ENCODE measurements at regions not wholly inside any gene's neighbourhood (a gene's known extent, or its start where the extent isn't known, plus 50 kb on each side); places are given as distances from the start of the nearest gene placed in this dataset.
"Not testable (repeated sequence)": the region's sequence is repeated elsewhere in the genome, so short reads cannot be mapped to it uniquely, and the experiment has no call there.

DNA sequence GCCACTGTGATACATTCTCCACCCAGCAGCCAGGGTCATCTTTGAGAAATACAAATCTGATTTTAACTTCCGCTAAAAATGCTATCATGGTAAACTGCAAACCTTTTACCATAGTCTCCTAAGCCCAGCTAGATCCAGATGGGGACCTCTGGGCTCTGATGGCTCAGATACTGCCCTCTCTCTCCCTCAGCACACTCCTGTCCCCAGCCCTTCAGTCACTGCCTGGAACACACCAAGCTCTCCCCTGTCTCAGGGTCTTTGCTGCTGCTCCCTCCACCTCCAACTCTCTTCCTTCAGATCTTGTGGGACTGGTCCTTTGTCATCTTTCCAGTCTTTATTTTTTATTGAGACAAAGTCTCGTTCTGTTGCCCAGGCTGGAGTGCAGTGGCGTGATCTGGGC, 65.1 kb downstream of the SPRY4 start:
- in situ Hi-C loops (cut with HindIII; ENCODE audit: low pct_unique_long_range_greater_than_20kb, low sequenced_read_pairs), result no loop called here
- no peak for DNase-seq (ENCODE audit: low read depth, low spot score)

DNA sequence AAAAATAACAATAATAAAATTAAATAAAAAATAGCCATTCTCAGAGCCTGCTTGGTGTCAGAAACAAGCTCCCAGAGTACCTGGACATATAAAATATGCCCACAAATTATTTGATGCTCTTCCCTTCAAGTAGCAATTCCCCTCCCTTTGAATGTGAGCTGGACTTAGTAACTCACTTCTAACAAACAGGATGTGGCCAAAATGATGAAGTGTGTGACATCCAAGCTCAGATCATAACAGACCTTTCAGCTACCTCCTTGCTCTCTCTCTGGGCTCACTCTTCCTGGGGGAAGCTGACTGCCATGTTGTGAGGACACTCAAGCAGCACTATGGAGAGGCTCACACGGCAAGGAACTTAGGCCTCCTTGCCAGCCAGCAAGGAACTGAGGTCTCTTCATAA, 69.0 kb downstream of the SPRY4 start:
- in situ Hi-C loops (cut with HindIII; ENCODE audit: low pct_unique_long_range_greater_than_20kb, low sequenced_read_pairs), result no loop called here
- DNase-seq (ENCODE audit: low read depth, low spot score), result no peak

DNA sequence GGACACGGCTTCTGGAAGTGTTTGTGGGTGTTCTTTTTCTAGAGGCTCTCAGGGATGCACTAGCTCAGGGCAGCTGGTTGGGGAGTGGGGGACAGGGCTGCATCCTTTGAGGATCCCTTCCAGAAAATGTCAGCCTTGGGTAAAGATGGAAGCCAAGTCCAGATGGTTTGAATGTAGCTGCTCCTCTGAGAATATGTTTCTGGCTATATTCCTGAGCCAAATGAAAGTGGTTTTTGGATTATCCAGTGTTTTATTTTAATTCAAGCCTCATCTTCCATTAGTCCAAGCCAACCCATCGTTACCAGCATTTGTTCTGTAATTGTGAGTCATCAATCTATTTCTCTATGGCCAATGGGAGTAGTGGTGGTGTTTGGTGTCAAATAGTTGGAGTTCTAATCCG, 70.4 kb downstream of the SPRY4 start:
- DNase-seq (ENCODE audit: low read depth, low spot score), result no peak
- in situ Hi-C loops (cut with HindIII; ENCODE audit: low pct_unique_long_range_greater_than_20kb, low sequenced_read_pairs), result no loop called here

GRCh38 chr5:142253938-142254337, 70.9 kb downstream of the SPRY4 start:
- in situ Hi-C loops (cut with HindIII; ENCODE audit: low pct_unique_long_range_greater_than_20kb, low sequenced_read_pairs), result no loop called here
- DNase-seq (ENCODE audit: low read depth, low spot score), result no peak

DNA sequence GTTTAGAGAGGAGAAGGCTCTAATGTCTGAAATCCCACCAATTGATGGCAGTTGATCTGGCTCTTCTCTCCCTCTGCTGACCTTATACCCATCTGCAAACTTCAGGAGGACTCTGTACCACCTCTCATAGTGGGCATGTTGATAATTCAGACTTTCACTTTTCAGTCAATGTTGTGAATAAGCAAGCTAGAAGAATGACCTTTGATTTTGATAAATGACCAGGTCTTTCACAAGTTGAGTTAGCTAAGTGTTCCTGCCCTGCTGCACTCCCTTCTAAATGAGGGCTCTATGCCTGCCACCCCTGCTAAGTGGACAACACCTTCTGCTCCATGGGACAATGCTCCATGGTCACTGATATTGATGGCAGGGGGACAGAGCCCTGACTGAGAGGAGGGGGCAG, 74.7 kb downstream of the SPRY4 start:
- no peak for DNase-seq (ENCODE audit: low read depth, low spot score)
- in situ Hi-C loops (cut with HindIII; ENCODE audit: low pct_unique_long_range_greater_than_20kb, low sequenced_read_pairs), result no loop called here

DNA sequence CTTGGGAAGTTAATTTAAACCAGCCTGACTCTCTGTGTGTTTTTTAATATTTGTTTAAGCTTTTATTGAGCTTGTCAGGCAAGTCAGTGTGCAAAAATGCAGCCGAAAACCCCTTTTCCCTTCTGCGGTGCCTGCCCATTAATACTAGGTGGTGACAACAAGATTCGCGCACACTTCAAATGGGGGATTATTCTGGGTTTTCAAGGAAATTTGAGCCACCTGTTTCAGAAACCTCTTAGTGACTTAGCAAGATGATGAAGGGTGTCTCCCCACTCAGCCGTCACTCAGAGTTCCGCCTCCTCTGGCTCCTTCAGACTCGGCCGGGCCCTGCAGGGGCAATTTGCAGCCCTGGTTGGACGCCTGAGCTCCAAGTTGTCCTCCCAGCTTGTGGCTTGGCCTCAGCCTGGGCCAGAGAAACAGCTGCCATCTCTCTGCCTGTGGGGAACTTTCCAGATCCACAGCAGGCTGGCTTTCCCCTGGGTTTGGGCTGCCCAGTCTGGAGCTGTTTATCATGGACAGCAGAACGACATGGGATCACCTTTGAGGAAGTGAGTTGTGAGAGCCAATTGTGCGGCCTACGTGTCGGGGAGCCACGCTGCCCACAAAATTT, 75.9 kb downstream of the SPRY4 start:
- DNase-seq (ENCODE audit: low read depth, low spot score), result no peak
- in situ Hi-C loops (cut with HindIII; ENCODE audit: low pct_unique_long_range_greater_than_20kb, low sequenced_read_pairs), result no loop called here

DNA sequence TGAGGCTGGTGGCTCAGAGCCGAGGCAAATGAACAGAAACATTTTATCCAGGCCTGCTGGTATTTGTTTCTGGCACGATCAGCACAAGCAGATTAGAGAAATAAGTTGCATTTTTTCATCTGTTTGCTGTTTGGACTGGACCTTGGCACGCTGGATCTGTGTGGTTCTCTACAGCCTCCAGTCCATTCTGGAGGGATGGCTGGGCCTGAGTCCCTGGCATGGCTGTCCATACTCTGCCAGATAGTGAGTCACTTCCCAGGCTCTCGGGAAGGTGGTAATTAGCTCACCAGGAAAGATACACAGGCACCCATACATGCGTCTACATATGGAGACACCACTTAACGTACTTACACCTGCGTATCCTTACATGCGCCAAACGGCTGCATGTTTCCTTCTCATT, 78.6 kb downstream of the SPRY4 start:
- no peak for DNase-seq (ENCODE audit: low read depth, low spot score)

DNA sequence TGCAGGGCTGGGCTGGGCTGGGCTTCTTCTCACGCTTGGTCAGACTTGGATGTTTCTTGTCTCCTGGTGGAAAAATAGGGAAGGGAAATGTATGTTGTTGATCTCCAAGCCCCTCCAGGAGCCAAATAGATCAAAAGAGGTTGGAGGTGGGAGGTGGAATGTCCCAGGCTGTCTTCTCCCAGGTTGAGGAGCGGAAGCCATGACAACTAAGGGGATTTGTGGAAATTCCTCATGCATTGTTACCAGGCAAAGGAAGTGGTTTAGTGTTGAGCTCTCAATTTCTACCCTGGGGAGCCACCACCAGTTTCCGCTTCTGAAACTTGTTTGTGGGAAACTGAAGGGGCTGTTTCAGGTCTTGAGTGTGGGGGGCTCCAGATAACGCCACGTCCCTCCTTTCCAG, 79.0 kb downstream of the SPRY4 start:
- DNase-seq (ENCODE audit: low read depth, low spot score), result no peak
- in situ Hi-C loops (cut with HindIII; ENCODE audit: low pct_unique_long_range_greater_than_20kb, low sequenced_read_pairs), result no loop called here

More for the DNA sequence above, 78.6 kb downstream of the SPRY4 start:
- in situ Hi-C loops (cut with HindIII; ENCODE audit: low pct_unique_long_range_greater_than_20kb, low sequenced_read_pairs), result no loop called here

DNA sequence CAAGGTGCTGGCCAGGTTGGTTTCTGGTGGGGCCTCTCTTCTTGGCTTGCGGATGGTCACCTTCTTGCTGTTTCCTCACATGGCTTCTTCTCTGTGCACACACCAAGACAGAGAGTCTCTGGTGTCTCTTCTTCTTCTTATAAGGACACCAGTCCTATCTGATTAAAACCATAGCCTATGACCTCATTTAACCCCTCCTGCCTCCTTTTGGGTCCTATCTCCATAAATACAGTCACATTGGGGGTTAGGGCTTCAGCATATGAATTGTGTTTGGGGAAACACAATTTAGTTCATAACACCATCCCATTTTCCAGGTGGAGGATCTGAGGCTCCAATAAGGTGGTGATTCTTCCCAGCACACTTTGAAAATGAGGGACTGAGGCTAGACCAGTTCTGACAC, 80.4 kb downstream of the SPRY4 start:
- in situ Hi-C loops (cut with HindIII; ENCODE audit: low pct_unique_long_range_greater_than_20kb, low sequenced_read_pairs), result no loop called here
- DNase-seq (ENCODE audit: low read depth, low spot score), result no peak

GRCh38 chr5:142242272-142242671, 82.5 kb downstream of the SPRY4 start:
- DNase-seq (ENCODE audit: low read depth, low spot score), result no peak
- in situ Hi-C loops (cut with HindIII; ENCODE audit: low pct_unique_long_range_greater_than_20kb, low sequenced_read_pairs), result no loop called here

DNA sequence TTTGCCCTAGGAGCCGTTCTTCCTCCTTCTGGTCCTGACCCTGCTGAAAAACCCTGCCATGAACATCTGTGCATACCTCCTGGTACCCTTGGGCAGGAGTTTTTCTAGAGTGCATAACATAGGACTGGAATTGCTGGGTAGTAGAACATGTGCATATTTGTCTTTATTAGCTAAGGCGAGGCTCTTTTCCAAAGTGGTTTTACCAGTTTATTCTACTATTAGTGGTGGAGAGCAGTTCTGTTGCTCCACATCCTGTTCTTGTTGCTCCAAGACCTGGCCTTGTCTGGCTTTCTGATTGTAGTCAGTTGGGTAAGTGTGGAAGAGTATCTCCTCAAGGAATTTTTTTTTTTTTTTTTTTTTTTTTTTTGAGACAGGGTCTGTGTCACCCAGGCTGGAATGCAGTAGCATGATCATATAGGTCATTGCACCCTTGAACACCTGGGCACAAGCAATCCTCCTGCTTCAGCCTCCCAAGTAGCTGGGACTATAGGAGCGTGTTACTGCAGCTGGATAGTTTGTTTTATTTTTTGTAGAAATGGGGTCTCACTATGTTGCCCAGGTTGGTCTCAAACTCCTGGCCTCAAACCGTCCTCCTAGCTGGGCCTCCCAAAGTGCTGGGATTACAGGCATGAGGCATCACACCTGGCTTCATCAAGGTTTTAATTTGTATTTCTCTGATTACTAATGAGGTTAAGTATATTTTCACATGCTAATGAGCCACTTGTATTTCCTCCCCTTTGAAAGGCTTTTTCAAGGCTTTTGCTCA, 85.2 kb downstream of the SPRY4 start:
- in situ Hi-C loops (cut with HindIII; ENCODE audit: low pct_unique_long_range_greater_than_20kb, low sequenced_read_pairs), result no loop called here
- DNase-seq (ENCODE audit: low read depth, low spot score), result no peak

- DNase-seq (ENCODE audit: low read depth, low spot score), result no peak
- in situ Hi-C loops (cut with HindIII; ENCODE audit: low pct_unique_long_range_greater_than_20kb, low sequenced_read_pairs), result no loop called here
These were observed 87.1 kb downstream of the SPRY4 start for GRCh38 chr5:142237707-142238106.

DNA sequence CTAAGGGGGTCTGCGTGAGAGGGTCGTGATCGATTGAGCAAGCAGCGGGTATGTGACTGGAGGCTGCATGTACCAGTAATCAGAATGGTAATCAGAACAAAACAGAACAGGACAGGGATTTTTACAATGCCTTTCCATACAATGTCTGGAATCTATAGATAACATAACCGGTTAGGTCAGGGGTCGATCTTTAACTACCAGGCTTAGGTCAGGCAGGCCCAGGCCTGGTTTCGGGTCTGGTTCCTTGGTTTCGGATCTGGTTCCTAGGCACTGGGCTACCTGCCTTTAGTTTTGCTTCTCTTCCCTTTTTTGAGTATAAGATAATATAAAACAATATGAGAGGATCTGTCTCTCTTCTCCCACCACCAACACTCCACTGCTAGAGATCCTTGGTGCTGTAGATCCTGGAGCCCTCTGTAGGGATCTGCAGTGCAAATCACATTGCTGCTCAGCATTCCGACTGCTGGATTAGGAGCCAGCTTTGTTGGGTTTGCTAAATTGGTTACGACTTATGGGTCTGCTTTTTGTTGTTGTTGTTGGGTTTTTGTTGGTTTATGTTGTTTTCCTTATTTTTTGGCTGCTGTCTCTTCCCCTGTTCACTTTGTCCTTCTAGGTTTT, 88.0 kb downstream of the SPRY4 start:
- in situ Hi-C loops (cut with HindIII; ENCODE audit: low pct_unique_long_range_greater_than_20kb, low sequenced_read_pairs), result not testable (repeated sequence)

DNA sequence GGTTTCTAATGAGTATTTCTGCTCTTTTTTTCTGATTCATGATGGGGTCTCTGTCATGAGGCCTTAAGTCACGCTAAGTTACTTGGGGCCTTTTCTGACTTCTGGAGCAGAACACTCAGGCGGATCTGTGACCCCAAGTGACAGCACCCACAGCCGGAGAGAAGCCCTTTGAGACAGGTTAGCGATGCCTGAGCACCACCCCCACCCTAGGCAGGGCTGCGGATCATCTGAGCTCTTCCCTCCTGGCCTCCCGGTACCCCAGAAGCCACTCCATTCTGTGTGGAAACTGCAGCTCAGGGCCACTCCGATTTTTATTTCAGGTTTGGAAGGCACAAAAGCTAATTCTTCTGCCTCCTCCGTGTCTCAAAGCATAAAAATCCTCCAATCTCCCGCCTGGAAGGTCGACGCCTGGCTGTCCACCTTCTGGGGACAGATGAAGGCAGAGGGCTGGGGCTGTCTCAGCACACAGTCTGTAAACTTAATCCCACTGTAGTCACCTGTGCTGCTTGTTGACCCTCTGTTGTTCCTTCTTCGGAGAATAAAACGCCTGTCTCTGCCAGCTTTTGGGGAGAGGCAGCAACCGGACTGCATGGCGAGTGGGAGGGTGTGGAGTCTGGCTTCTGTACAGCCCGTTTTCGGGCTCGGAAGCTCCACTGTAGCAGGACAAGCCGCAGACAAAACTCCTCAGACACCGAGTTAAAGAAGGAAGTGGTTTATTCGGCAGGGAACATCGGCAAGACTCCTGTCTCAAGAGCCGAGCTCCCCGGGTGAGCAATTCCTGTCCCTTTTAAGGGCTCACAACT, 88.8 kb downstream of the SPRY4 start:
- in situ Hi-C loops (cut with HindIII; ENCODE audit: low pct_unique_long_range_greater_than_20kb, low sequenced_read_pairs), result no loop called here

More for the DNA sequence above, 88.0 kb downstream of the SPRY4 start:
- DNase-seq (ENCODE audit: low read depth, low spot score), result not testable (repeated sequence)

GRCh38 chr5:142235050-142235797, 89.6 kb downstream of the SPRY4 start:
- no peak for DNase-seq (ENCODE audit: low read depth, low spot score)

More for the DNA sequence above, 88.8 kb downstream of the SPRY4 start:
- no peak for DNase-seq (ENCODE audit: low read depth, low spot score)

DNA sequence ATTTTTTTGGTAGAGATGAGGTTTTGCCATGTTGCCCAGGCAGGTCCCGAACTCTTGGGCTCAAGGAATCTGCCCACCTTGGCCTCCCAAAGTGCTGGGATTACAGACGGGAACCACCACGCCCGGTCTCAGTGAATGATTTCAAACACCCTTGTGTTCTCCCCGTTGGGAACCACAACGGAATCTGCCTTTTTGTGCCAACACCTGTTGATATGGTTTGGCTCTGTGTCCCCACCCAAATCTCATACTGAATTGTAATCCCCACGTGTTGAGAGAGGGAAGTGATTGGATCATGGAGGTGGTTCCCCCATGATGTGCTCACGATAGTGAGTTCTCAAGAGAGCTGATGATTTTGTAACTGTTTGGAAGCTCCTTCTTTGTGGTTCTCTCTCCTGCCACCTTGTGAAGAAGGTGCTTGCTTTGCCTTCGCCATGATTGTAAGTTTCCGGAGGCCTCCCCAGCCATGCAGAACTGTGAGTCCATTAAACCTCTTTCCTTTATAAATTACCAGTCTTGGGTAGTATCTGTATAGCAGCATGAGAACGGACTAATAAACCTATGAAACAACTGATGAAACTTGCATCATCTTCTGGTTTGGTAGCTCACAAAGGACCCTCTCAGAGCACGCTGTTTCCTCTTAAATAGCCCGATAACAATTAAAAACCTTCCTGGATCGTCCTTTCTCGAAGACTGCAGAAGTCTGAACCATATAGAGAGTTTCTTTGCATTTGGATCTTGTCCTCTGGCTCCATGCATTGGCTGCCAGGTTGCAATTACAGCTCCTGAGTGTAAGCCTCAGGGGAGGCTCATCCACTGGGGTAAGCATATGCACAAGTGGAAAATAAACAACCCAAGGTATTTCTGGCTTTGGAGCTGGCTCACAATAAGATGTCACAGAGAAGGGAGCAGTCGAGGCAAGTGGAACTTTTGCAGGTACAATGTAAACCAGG, 91.5 kb downstream of the SPRY4 start:
- no peak for DNase-seq (ENCODE audit: low read depth, low spot score)
- in situ Hi-C loops (cut with HindIII; ENCODE audit: low pct_unique_long_range_greater_than_20kb, low sequenced_read_pairs), result no loop called here

More at GRCh38 chr5:142235050-142235797, 89.6 kb downstream of the SPRY4 start:
- in situ Hi-C loops (cut with HindIII; ENCODE audit: low pct_unique_long_range_greater_than_20kb, low sequenced_read_pairs), result no loop called here
